IPS-18a (cell line): ENCODE measurements at regions not wholly inside any gene's neighbourhood (a gene's known extent, or its start where the extent isn't known, plus 50 kb on each side); places are given as distances from the start of the nearest gene placed in this dataset.

ENCODE experiments used
- H3K27ac ChIP-seq: one replicate; pipeline ENCODE4 v1.5.1; 2013; ENCODE audit warnings: low read length
- H3K27me3 ChIP-seq: one replicate; pipeline ENCODE4 v1.6.1; 2013; ENCODE audit warnings: mild to moderate bottlenecking, low read length; ENCODE audit not compliant: control insufficient read depth, insufficient read depth
- H3K36me3 ChIP-seq: one replicate; pipeline ENCODE4 v1.6.1; 2013; ENCODE audit warnings: low read depth, low read length; ENCODE audit not compliant: control insufficient read depth
- H3K4me1 ChIP-seq: one replicate; pipeline ENCODE4 v1.6.1; 2013; ENCODE audit warnings: low read depth, low read length; ENCODE audit not compliant: control insufficient read depth
- H3K4me3 ChIP-seq: one replicate; pipeline ENCODE4 v1.5.1; 2013; ENCODE audit warnings: low read length
- H3K9ac ChIP-seq: one replicate; pipeline ENCODE4 v1.6.1; 2013; ENCODE audit warnings: mild to moderate bottlenecking, low read length, moderate library complexity
- H3K9me3 ChIP-seq: one replicate; pipeline ENCODE4 v1.6.1; 2013; ENCODE audit warnings: low read depth, low read length; ENCODE audit not compliant: control insufficient read depth

GRCh38 chr3:70899816-70900215, 587.4 kb upstream of the MDFIC2 start:
- no peak overlapping the region for H3K27ac ChIP-seq
- H3K9ac ChIP-seq: no peak overlapping the region
- no peaks in the 10 kb centered on the region for H3K9me3 ChIP-seq
- H3K36me3 ChIP-seq: no peaks in the 10 kb centered on the region
- H3K27me3 ChIP-seq: no peaks in the 10 kb centered on the region
- no peaks in the 10 kb centered on the region for H3K4me1 ChIP-seq
- H3K4me3 ChIP-seq: no peak overlapping the region

- H3K36me3 ChIP-seq: no peaks in the 10 kb centered on the region
- no peak overlapping the region for H3K4me3 ChIP-seq
- no peaks in the 10 kb centered on the region for H3K9me3 ChIP-seq
- H3K9ac ChIP-seq: no peak overlapping the region
- no peaks in the 10 kb centered on the region for H3K27me3 ChIP-seq
- no peak overlapping the region for H3K27ac ChIP-seq
- no peaks in the 10 kb centered on the region for H3K4me1 ChIP-seq
Observed at GRCh38 chr3:70890020-70890394, 577.6 kb upstream of the MDFIC2 start.

GRCh38 chr3:70889162-70890019, 577.0 kb upstream of the MDFIC2 start:
- no peak overlapping the region for H3K27ac ChIP-seq
- no peaks in the 10 kb centered on the region for H3K36me3 ChIP-seq
- no peak overlapping the region for H3K4me3 ChIP-seq
- no peaks in the 10 kb centered on the region for H3K27me3 ChIP-seq
- H3K9me3 ChIP-seq: no peaks in the 10 kb centered on the region
- H3K9ac ChIP-seq: no peak overlapping the region
- H3K4me1 ChIP-seq: no peaks in the 10 kb centered on the region

DNA sequence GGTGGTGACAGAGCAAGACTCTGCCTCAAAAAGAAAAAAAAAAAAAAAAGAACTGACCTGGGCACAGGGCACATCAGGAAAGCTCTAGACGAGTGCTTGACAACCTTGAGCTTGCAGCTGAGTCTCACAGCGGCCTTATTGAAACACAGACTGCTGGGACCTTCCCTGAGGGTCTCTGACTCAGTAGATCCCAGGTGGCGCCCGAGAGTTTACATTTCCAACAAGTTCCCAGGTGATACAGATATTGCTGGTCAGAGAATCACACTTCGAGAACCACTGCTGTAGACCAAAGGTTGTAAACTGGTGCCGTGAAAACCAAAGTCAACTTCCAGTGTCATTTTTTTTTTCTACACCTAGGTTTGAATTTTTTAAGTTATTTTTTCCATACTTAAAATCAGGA, 573.2 kb upstream of the MDFIC2 start:
- no peak overlapping the region for H3K4me3 ChIP-seq
- no peak overlapping the region for H3K27ac ChIP-seq
- H3K27me3 ChIP-seq: no peaks in the 10 kb centered on the region
- H3K4me1 ChIP-seq: no peaks in the 10 kb centered on the region
- H3K9ac ChIP-seq: no peak overlapping the region
- no peaks in the 10 kb centered on the region for H3K9me3 ChIP-seq
- H3K36me3 ChIP-seq: no peaks in the 10 kb centered on the region

DNA sequence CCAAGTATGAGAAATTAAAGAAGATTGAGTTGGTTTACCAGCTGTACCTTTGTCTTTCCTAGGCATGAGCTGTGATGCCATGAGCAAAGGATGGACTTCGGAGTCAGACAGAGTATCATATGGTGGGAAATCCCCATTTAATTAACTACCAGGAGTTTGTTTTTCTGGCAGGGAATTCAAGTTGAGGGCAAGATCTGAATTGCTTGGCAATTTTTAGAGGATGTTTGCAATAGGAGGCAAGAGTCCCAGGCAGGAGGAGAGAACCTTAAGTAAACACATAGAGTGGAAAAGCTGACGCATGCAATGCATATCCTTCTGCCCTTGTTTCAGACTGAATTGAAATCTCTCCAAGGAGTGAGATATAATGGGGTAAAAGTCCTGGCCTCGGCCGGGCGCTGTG, 569.7 kb upstream of the MDFIC2 start:
- no peaks in the 10 kb centered on the region for H3K4me1 ChIP-seq
- no peaks in the 10 kb centered on the region for H3K36me3 ChIP-seq
- no peaks in the 10 kb centered on the region for H3K27me3 ChIP-seq
- H3K4me3 ChIP-seq: no peak overlapping the region
- H3K9me3 ChIP-seq: no peaks in the 10 kb centered on the region
- H3K27ac ChIP-seq: no peak overlapping the region
- H3K9ac ChIP-seq: no peak overlapping the region

- Histone ChIP-seq H3K27ac (no peak overlapping the region), H3K4me3 (no peak overlapping the region), H3K4me1 (no peaks in the 10 kb centered on the region), H3K36me3 (no peaks in the 10 kb centered on the region), H3K27me3 (no peaks in the 10 kb centered on the region), H3K9me3 (no peaks in the 10 kb centered on the region), H3K9ac (no peak overlapping the region)
Observed at GRCh38 chr3:70880421-70880820, 568.0 kb upstream of the MDFIC2 start.

- H3K27ac ChIP-seq: no peak overlapping the region
- peaks cover 4% of the 10 kb centered on the region for H3K9me3 ChIP-seq
- no peak overlapping the region for H3K9ac ChIP-seq
- no peaks in the 10 kb centered on the region for H3K4me1 ChIP-seq
- H3K27me3 ChIP-seq: no peaks in the 10 kb centered on the region
- H3K4me3 ChIP-seq: no peak overlapping the region
- no peaks in the 10 kb centered on the region for H3K36me3 ChIP-seq
Observed at GRCh38 chr3:70876154-70876553, 563.7 kb upstream of the MDFIC2 start.

DNA sequence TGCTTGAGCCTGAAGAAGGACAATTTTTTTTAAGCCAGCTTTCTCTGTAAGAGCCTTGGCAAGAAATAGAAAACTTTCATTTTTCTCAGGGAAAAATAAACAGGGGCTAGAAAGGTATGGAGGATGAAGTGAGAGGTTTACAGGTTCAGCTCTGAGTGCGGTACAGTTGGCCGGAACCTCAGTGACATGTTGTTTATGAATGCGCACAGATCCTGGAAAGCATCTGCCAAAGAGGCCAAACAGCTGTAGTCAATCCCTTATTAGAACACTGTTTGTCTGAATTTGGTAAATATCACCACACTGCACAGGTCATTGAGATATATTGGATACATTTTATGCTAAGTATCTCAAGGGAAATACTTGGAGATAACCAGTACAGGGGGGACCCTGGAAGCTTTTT, 561.8 kb upstream of the MDFIC2 start:
- Histone ChIP-seq H3K9me3 (peaks cover 8% of the 10 kb centered on the region), H3K36me3 (no peaks in the 10 kb centered on the region), H3K9ac (no peak overlapping the region), H3K27ac (no peak overlapping the region), H3K27me3 (no peaks in the 10 kb centered on the region), H3K4me3 (no peak overlapping the region), H3K4me1 (no peaks in the 10 kb centered on the region)

- H3K4me3 ChIP-seq: no peak overlapping the region
- H3K9ac ChIP-seq: no peak overlapping the region
- H3K9me3 ChIP-seq: peaks cover 8% of the 10 kb centered on the region
- no peaks in the 10 kb centered on the region for H3K27me3 ChIP-seq
- H3K4me1 ChIP-seq: no peaks in the 10 kb centered on the region
- H3K27ac ChIP-seq: no peak overlapping the region
- H3K36me3 ChIP-seq: no peaks in the 10 kb centered on the region
Observed at GRCh38 chr3:70873686-70874085, 561.2 kb upstream of the MDFIC2 start.

GRCh38 chr3:70871909-70872656, 559.6 kb upstream of the MDFIC2 start:
- Histone ChIP-seq H3K4me3 (no peak overlapping the region), H3K9ac (no peak overlapping the region), H3K27me3 (no peaks in the 10 kb centered on the region), H3K9me3 (peaks cover 8% of the 10 kb centered on the region), H3K36me3 (no peaks in the 10 kb centered on the region), H3K27ac (no peak overlapping the region), H3K4me1 (no peaks in the 10 kb centered on the region)

DNA sequence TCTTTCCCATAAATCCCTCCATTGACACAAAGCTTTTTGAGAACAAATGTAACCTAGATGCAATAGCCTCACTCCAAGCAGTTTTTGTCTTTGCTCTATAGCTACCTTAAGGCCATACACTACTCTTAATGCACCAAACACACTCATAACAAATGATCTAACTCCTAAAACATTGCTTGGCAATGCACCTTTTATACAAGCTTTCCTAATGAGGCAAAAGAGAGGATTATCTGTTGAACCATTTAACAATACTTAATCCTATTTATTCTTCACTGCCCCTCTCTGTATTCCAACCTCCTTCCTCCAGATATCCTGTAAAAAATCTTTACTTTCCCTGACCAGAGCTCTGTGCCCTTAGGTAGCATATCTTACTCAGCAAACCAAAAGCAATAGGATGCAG, 558.1 kb upstream of the MDFIC2 start:
- no peaks in the 10 kb centered on the region for H3K27me3 ChIP-seq
- H3K9me3 ChIP-seq: peaks cover 8% of the 10 kb centered on the region
- H3K36me3 ChIP-seq: no peaks in the 10 kb centered on the region
- no peak overlapping the region for H3K4me3 ChIP-seq
- no peak overlapping the region for H3K27ac ChIP-seq
- no peak overlapping the region for H3K9ac ChIP-seq
- H3K4me1 ChIP-seq: no peaks in the 10 kb centered on the region

DNA sequence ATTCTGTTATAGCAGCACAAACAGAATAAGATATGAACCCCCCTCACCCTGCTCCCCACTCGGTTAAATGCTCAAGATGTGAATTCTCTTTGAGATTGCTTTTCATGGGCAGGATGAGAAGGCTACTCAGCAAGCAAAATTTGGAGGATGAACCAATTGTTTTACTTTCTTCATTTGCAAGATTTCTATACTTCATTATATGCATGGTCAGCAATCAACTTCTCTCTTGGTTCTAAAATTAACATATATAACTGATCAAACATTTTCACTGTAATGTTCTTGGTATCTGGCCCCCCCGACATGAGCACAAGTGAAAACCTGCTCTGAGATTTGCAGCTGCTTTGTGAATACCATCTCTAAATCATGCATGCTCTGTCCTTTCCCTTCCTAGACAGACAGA, 556.1 kb upstream of the MDFIC2 start:
- peaks cover 8% of the 10 kb centered on the region for H3K9me3 ChIP-seq
- H3K27me3 ChIP-seq: no peaks in the 10 kb centered on the region

More for the DNA sequence above, 556.1 kb upstream of the MDFIC2 start:
- Histone ChIP-seq H3K36me3 (no peaks in the 10 kb centered on the region), H3K9ac (no peak overlapping the region), H3K27ac (no peak overlapping the region), H3K4me3 (no peak overlapping the region), H3K4me1 (no peaks in the 10 kb centered on the region)
